ENCODE measurements at regions not wholly inside any gene's neighbourhood (a gene's known extent, or its start where the extent isn't known, plus 50 kb on each side); places are given as distances from the start of the nearest gene placed in this dataset.

- Histone ChIP-seq H3K9me3 (ENCODE audit: control insufficient read depth, insufficient read depth, low read depth, low read length) (no peaks in the 10 kb centered on the region), H3K27ac (ENCODE audit: extremely low read depth, low read depth, low read length) (no peak overlapping the region), H3K4me3 (ENCODE audit: low read depth, low read length) (no peak overlapping the region), H3K4me1 (ENCODE audit: control insufficient read depth, insufficient read depth, low read length) (peaks cover 5% of the 10 kb centered on the region), H3K36me3 (ENCODE audit: control insufficient read depth in 2 of 2, insufficient read depth in 1 of 2, low read length in 2 of 2) (no peaks in the 10 kb centered on the region)
- POLR2A ChIA-PET: no interaction called here
- TF ChIP-seq ZNF184 (tag by site-specific recombination; IDR thresholded peaks at IDR 0.05): no peak
- no peak for TF ChIP-seq SP7 (tag by site-specific recombination; IDR thresholded peaks at IDR 0.05)
- no peak for TF ChIP-seq ZNF140 (tag by site-specific recombination; IDR thresholded peaks at IDR 0.05)
- CTCF ChIA-PET: interaction anchor here (0.6 to 1.0 kb wide), 3 partner anchors 28 to 273 kb away, joined by 3 to 6 read pairs (median 3); no protein-coding TSS in a partner anchor
Observed at GRCh38 chr2:20933714-20934113, 110.2 kb downstream of the APOB start.

DNA sequence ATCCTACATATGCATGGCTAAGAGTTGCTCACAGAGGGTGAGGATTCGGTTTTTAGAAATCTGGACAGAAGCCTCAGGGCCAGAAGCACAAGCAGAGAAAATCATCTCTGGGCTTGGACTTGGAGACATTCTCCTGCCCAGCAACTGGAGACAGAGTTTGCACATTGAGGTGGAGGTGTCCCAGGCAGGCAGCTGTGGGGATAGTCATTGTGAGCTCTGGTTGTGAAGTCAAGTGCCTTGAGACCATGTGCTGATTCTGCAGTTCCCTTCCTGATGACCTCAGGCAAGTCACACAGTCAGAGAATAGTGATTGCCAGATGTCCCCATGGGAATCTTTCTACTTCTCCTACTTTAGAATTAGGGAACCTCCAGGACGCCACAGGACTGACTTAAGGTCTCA lies 108.4 kb upstream of the LDAH start:
- Histone ChIP-seq H3K9me3 (ENCODE audit: control insufficient read depth, insufficient read depth, low read depth, low read length) (no peaks in the 10 kb centered on the region), H3K4me3 (ENCODE audit: low read depth, low read length) (no peak overlapping the region), H3K4me1 (ENCODE audit: control insufficient read depth, insufficient read depth, low read length) (peaks cover 5% of the 10 kb centered on the region), H3K36me3 (ENCODE audit: control insufficient read depth in 2 of 2, insufficient read depth in 1 of 2, low read length in 2 of 2) (no peaks in the 10 kb centered on the region), H3K27ac (ENCODE audit: extremely low read depth, low read depth, low read length) (no peak overlapping the region)
- ChIA-PET CTCF (interaction anchor here (0.7 kb wide), 1 partner anchor 51 kb away, joined by 3 read pairs; no protein-coding TSS in a partner anchor), POLR2A (no interaction called here)
- no peak for TF ChIP-seq ZNF121 (tag by site-specific recombination; IDR thresholded peaks at IDR 0.05)
- no peak for TF ChIP-seq KLF1 (tag by site-specific recombination; IDR thresholded peaks at IDR 0.05)
- TF ChIP-seq ZBTB20 (tag by site-specific recombination; IDR thresholded peaks at IDR 0.05): no peak
- TF ChIP-seq ZNF223 (tag by site-specific recombination; IDR thresholded peaks at IDR 0.05): no peak
- no peak for TF ChIP-seq ZNF133 (tag by site-specific recombination; IDR thresholded peaks at IDR 0.05)
- TF ChIP-seq ZNF184 (tag by site-specific recombination; IDR thresholded peaks at IDR 0.05): no peak

DNA sequence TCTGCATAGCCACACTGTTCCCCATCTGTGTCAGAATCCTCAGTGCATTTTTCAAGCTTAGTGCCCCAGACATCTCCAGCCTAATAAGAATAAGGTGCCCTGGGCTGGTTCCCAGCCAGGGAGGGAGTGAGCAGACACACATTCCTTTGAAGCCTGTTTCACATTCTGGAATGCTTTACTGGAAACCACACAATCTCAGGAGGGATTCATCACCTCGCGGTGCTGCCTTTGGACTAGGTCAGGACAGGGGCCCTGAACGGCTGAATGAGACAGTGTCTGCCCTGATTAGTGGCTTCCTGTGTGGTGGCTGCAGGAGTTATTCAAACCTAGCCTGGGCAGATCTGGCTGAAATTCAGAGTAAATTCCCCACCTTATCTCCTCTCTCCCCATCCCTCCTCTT lies 108.0 kb upstream of the LDAH start:
- H3K4me3 ChIP-seq (ENCODE audit: low read depth, low read length): no peak overlapping the region
- H3K4me1 ChIP-seq (ENCODE audit: control insufficient read depth, insufficient read depth, low read length): peaks cover 5% of the 10 kb centered on the region
- no peak overlapping the region for H3K27ac ChIP-seq (ENCODE audit: extremely low read depth, low read depth, low read length)
- ChIA-PET POLR2A (no interaction called here), CTCF (interaction anchor here (0.7 to 1.5 kb wide), 2 partner anchors 29 to 50 kb away, joined by 3 to 4 read pairs; no protein-coding TSS in a partner anchor)
- TF ChIP-seq RBAK (tag by site-specific recombination; IDR thresholded peaks at IDR 0.05) (no peak), MEIS1 (CRISPR knock-in tag; IDR thresholded peaks at IDR 0.05; ENCODE audit: borderline replicate concordance) (no peak), ZBTB17 (tag by site-specific recombination; IDR thresholded peaks at IDR 0.05) (no peak), ZNF513 (tag by site-specific recombination; IDR thresholded peaks at IDR 0.05) (no peak), ZNF660 (tag by site-specific recombination; IDR thresholded peaks at IDR 0.05) (no peak), ZNF26 (tag by site-specific recombination; IDR thresholded peaks at IDR 0.05) (no peak), ZIC2 (tag by site-specific recombination; IDR thresholded peaks at IDR 0.05) (no peak), ZSCAN23 (tag by site-specific recombination; IDR thresholded peaks at IDR 0.05) (no peak), ZNF112 (tag by site-specific recombination; IDR thresholded peaks at IDR 0.05) (no peak), ZNF133 (tag by site-specific recombination; IDR thresholded peaks at IDR 0.05) (no peak), ZNF768 (tag by site-specific recombination; IDR thresholded peaks at IDR 0.05) (no peak), ZNF558 (tag by site-specific recombination; IDR thresholded peaks at IDR 0.05) (no peak), ZNF785 (tag by site-specific recombination; IDR thresholded peaks at IDR 0.05) (no peak)
- TF ChIP-seq, protein P1, sequence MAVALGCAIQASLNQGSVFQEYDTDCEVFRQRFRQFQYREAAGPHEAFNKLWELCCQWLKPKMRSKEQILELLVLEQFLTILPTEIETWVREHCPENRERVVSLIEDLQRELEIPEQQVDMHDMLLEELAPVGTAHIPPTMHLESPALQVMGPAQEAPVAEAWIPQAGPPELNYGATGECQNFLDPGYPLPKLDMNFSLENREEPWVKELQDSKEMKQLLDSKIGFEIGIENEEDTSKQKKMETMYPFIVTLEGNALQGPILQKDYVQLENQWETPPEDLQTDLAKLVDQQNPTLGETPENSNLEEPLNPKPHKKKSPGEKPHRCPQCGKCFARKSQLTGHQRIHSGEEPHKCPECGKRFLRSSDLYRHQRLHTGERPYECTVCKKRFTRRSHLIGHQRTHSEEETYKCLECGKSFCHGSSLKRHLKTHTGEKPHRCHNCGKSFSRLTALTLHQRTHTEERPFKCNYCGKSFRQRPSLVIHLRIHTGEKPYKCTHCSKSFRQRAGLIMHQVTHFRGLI (tag by site-specific recombination; IDR thresholded peaks at IDR 0.05): no peak
- H3K36me3 ChIP-seq (ENCODE audit: control insufficient read depth in 2 of 2, insufficient read depth in 1 of 2, low read length in 2 of 2): no peaks in the 10 kb centered on the region
- H3K9me3 ChIP-seq (ENCODE audit: control insufficient read depth, insufficient read depth, low read depth, low read length): no peaks in the 10 kb centered on the region

Data from HEK293 (cell line).